AG20443 (cell line): ENCODE measurements at regions not wholly inside any gene's neighbourhood (a gene's known extent, or its start where the extent isn't known, plus 50 kb on each side); places are given as distances from the start of the nearest gene placed in this dataset.
"Not testable (repeated sequence)": the region's sequence is repeated elsewhere in the genome, so short reads cannot be mapped to it uniquely, and the experiment has no call there.

Experiments
- DNase-seq: peaks from one replicate; pipeline ENCODE4 v3.0.0; 2012; ENCODE audit warnings: low spot score, mixed read lengths

- DNase-seq, result no peak
These were observed 210.7 kb downstream of the EFCAB11 start for GRCh38 chr14:89743828-89744227.

- DNase-seq, result no peak
These were observed 214.3 kb downstream of the EFCAB11 start for GRCh38 chr14:89740241-89740640.

GRCh38 chr14:89736881-89737280 lies 217.6 kb downstream of the EFCAB11 start:
- no peak for DNase-seq

GRCh38 chr14:89731396-89731933 lies 223.1 kb downstream of the EFCAB11 start:
- no peak for DNase-seq

GRCh38 chr14:89730687-89731086 lies 223.8 kb downstream of the EFCAB11 start:
- no peak for DNase-seq

GRCh38 chr14:89728964-89729363 lies 225.6 kb downstream of the EFCAB11 start:
- no peak for DNase-seq

- not testable (repeated sequence) for DNase-seq
These were observed 228.3 kb downstream of the EFCAB11 start for GRCh38 chr14:89726226-89726625.

GRCh38 chr14:89724628-89724960 lies 229.9 kb downstream of the EFCAB11 start:
- no peak for DNase-seq

- no peak for DNase-seq
These were observed 230.5 kb downstream of the EFCAB11 start for GRCh38 chr14:89723930-89724627.

- DNase-seq, result no peak
These were observed 232.6 kb downstream of the EFCAB11 start for GRCh38 chr14:89721956-89722355.

- no peak for DNase-seq
These were observed 233.5 kb downstream of the EFCAB11 start for GRCh38 chr14:89720741-89721729.

GRCh38 chr14:89720076-89720687 lies 234.3 kb downstream of the EFCAB11 start:
- DNase-seq, result no peak

- no peak for DNase-seq
These were observed 235.0 kb downstream of the EFCAB11 start for GRCh38 chr14:89719366-89720075.

- DNase-seq, result no peak
These were observed 245.4 kb downstream of the EFCAB11 start for GRCh38 chr14:89708982-89709625.

- no peak for DNase-seq
These were observed 247.4 kb downstream of the EFCAB11 start for GRCh38 chr14:89707086-89707485.

GRCh38 chr14:89702876-89703200 lies 251.7 kb downstream of the EFCAB11 start:
- no peak for DNase-seq

GRCh38 chr14:89702073-89702875 lies 252.3 kb downstream of the EFCAB11 start:
- peak; percentile 48 for DNase-seq

GRCh38 chr14:89701211-89702043 lies 253.1 kb downstream of the EFCAB11 start:
- peak; percentile 99 for DNase-seq

GRCh38 chr14:89700801-89701200 lies 253.7 kb downstream of the EFCAB11 start:
- DNase-seq, result no peak

- no peak for DNase-seq
These were observed 255.5 kb downstream of the EFCAB11 start for GRCh38 chr14:89699071-89699470.
